GM21390 (cell line): ENCODE measurements at regions not wholly inside any gene's neighbourhood (a gene's known extent, or its start where the extent isn't known, plus 50 kb on each side); places are given as distances from the start of the nearest gene placed in this dataset.

Experiments used
- ATAC-seq: cut with Tn5 transposase; IDR thresholded peaks from one replicate; pipeline ENCODE4 v1.9.1; 2021; ENCODE audit not compliant: unreplicated experiment

GRCh38 chr3:159776779-159777178 lies 211.9 kb upstream of the IL12A start:
- no peak for ATAC-seq

GRCh38 chr3:159779883-159780282 lies 208.8 kb upstream of the IL12A start:
- no peak for ATAC-seq

- no peak for ATAC-seq
These were observed 206.8 kb upstream of the IL12A start for GRCh38 chr3:159781867-159782266.

- no peak for ATAC-seq
These were observed 205.8 kb upstream of the IL12A start for GRCh38 chr3:159782724-159783421.

- peak; percentile 75 for ATAC-seq
These were observed 204.6 kb upstream of the IL12A start for GRCh38 chr3:159783780-159784742.

DNA sequence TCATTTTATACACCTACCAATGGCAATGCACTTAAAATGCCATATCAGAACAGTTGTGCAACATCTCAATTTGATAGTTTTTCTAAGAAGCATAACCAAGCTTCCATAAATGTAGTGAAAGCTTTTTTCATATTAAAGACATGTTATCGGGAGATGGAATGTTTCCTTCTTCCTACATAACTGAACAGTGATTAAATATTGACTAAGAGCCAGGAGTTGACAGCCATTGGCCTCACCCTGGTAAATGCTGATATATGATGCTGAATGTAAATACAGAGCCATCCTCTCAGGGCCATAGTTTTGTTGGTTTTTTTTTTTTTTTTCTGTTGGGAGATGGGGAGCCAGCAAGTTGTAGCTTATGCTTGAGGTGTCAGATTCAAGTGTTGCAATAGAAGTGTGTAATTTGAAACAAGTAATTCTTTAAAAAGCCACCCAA lies 203.3 kb upstream of the IL12A start:
- no peak for ATAC-seq

- no peak for ATAC-seq
These were observed 202.0 kb upstream of the IL12A start for GRCh38 chr3:159786489-159787177.

DNA sequence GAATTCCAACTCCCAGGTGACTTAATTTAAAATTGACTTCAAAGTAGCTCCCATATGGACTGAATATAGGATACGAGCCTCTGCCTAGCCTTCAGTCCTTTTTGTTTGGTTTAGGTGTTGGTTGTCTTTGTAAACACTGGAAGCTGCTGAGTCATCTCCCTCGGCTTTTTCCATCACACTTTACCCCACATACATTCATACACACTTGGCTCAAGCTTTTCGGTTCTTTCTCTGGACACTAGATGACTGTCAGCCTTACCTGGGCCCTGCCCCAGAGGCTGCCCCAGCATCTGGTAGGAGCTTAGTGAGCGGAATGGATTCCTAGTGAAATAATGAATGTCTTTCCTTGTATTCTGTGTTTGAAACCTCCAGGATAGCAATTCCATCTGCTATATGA lies 201.5 kb upstream of the IL12A start:
- no peak for ATAC-seq

DNA sequence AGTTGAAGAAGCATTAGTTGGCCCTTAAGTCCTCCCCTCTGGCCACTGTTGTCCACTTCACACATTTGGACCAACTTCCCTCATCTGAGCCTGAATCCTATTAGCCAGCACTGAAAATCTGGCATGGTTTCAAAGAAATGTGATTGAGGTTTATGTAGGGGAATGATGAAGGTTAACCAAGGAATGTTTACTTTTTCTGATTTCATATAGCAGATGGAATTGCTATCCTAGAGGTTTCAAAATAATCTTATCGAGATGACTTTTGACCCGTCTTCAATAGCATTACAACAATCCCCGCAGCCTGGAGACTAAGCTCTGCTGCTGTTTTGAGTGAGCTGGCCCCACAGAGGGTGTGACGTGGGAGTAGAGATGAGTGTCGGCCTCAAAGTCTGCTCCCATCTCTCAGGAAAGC lies 200.8 kb upstream of the IL12A start:
- ATAC-seq, result no peak

- ATAC-seq, result no peak
These were observed 200.3 kb upstream of the IL12A start for GRCh38 chr3:159788291-159788690.

GRCh38 chr3:159789017-159789416 lies 199.6 kb upstream of the IL12A start:
- no peak for ATAC-seq

DNA sequence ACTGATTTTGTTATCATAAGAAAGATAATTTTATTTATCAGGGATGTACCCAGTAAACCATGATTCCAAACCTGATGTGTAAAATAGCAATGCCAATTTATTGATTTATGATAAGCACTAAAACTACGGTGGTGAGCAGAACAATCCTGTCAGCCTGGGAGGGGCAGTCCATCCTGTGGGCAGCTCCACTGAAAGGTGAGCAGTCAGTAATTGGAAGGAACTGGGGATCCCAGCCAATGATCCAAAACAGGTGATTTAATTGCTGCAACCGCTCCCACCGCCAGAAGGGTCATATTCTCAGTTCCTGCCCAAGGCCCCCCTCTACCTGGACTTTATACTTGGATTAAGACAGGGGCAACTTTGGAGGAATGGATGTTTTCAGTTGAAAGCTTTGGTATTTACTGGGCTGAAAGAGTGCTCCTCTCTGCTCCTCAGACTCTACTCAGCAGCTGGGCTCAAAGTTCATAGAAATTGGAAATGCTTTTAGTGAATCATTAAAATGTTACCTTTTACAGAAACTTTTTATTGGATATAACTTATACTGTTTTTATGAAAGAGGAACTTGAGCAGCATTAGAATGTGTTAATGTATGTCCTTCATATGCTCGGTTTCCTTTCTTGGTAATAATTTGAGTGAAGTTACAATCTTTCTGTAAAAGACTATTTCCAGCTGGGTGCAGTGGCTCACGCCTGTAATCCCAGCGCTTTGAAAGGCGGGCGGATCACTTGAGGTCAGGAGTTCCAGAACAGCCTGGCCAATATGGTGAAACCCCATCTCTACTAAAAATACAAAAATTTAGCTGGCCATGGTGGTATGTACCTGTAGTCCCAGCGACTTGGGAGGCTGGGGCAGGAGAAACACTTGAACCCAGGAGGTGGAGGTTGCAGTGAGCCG lies 198.6 kb upstream of the IL12A start:
- ATAC-seq, result no peak

DNA sequence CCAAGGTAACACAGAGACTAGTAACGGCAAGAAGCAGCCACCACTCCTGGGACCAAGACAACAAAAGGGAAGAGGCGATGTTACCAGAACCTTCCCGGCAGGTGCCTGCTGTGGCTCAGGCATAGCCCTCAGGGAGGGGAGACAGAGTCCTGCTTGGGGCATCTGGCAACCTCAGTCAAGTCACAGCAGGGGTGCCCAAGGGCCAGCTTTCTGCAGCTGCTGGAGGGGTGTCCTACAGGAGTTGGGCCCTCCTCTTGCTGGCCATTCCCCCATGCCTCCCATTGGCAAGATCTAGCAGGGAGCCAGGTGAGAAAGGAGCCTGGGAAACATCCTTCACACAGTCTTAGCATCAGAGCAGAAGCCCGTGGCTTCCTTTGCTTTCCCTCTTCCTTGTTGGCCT lies 197.3 kb upstream of the IL12A start:
- no peak for ATAC-seq

- no peak for ATAC-seq
These were observed 196.6 kb upstream of the IL12A start for GRCh38 chr3:159792070-159792469.

DNA sequence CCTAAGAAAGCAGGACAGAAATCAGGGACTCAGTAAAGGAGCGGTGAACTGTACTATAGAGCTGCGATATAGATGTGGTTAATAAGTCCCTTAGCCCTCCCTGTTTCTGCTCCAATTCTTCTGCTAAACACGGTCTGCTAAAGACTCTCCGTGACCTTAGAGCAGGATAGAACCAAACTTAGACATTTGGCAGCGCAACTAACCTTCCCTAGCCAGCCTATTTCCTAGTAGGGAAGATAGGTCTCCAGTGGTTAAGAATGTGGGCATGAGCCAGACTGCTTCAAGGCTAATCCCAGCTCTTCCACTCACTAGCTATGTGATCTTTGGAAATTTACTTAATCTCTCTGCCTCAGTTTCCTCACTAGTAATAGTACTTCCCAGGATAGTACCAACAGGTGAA lies 193.6 kb upstream of the IL12A start:
- no peak for ATAC-seq

GRCh38 chr3:159795681-159796175 lies 192.9 kb upstream of the IL12A start:
- no peak for ATAC-seq

GRCh38 chr3:159796226-159796625 lies 192.4 kb upstream of the IL12A start:
- no peak for ATAC-seq

- no peak for ATAC-seq
These were observed 191.9 kb upstream of the IL12A start for GRCh38 chr3:159796744-159797143.

DNA sequence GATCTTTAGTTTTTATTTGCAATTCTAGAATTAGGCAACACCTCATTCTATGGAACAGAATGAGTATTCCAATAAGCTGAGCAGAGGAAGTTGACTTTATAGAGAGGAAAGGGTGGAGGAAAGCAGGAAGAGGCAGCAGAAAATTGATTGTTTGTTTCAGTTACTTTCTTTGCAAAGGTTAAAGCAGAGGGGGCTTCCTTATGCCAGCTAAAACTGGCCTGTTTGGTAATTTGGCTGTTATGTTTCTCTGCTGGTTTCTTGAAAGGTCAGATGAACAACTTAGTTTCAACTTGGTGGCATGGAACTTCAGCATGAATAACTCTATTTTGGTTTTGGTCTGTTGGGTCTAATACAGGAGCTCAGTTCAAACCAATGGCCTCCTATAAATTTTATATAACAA lies 190.9 kb upstream of the IL12A start:
- no peak for ATAC-seq

DNA sequence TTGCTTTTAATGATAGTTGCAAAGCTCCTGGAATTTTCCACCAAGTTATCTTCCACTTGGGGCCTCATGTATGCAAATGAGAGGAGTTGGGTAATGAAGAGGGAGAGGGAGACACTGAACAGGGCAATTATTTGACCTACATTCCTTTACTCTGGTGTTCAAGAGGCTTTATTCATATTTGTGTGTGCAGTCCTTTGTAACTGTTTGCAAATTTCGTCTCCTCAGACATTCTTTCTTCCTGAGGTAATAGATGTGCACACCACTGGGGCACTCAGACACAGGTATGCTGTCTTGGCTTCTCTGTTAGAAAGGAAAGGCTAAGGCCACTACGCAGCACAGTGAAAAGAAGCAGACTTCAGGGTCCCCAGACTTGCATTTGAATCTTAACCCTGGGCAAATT lies 189.7 kb upstream of the IL12A start:
- no peak for ATAC-seq
